GM13976 (cell line): ENCODE measurements at regions not wholly inside any gene's neighbourhood (a gene's known extent, or its start where the extent isn't known, plus 50 kb on each side); places are given as distances from the start of the nearest gene placed in this dataset.
"Not testable (repeated sequence)": the region's sequence is repeated elsewhere in the genome, so short reads cannot be mapped to it uniquely, and the experiment has no call there.

ENCODE experiments used
- DNase-seq: peaks from one replicate; pipeline ENCODE4 v3.0.0; 2012; ENCODE audit warnings: low spot score
- CTCF ChIP-seq: IDR thresholded peaks from 2 replicates; pipeline ENCODE4 v1.5.1; 2012; ENCODE audit warnings: borderline replicate concordance, mild to moderate bottlenecking; ENCODE audit not compliant: insufficient read depth; ENCODE audit errors: extremely low read depth, missing control alignments, control extremely low read depth
- in situ Hi-C: fragments of 300-500 bp; cut with MboI; formaldehyde crosslinking; loops from one replicate; pipeline ENCODE4 v1.12.0; 2022; ENCODE audit warnings: low sequenced_read_pairs, mixed read lengths, inconsistent platforms; ENCODE audit not compliant: unreplicated experiment

- no peak for DNase-seq
- in situ Hi-C loops: no loop called here
- no peak for TF ChIP-seq CTCF
Measured at GRCh38 chr4:110424144-110424543, 51.8 kb upstream of the ENPEP start.

- no peak for TF ChIP-seq CTCF
- in situ Hi-C loops: no loop called here
- DNase-seq: no peak
Measured at GRCh38 chr4:110418641-110419040, 57.3 kb upstream of the ENPEP start.

GRCh38 chr4:110417136-110417535, 58.8 kb upstream of the ENPEP start:
- DNase-seq: no peak
- in situ Hi-C loops: no loop called here
- no peak for TF ChIP-seq CTCF

- DNase-seq: no peak
- TF ChIP-seq CTCF: no peak
- in situ Hi-C loops: no loop called here
Measured at GRCh38 chr4:110415478-110415877, 60.5 kb upstream of the ENPEP start.

GRCh38 chr4:110415041-110415440, 60.9 kb upstream of the ENPEP start:
- TF ChIP-seq CTCF: no peak
- DNase-seq: no peak
- in situ Hi-C loops: no loop called here

GRCh38 chr4:110414561-110414920, 61.4 kb upstream of the ENPEP start:
- no peak for TF ChIP-seq CTCF
- in situ Hi-C loops: no loop called here
- no peak for DNase-seq

GRCh38 chr4:110413807-110414560, 62.0 kb upstream of the ENPEP start:
- in situ Hi-C loops, DNase-seq: not testable (repeated sequence)
